ENCODE measurements at regions not wholly inside any gene's neighbourhood (a gene's known extent, or its start where the extent isn't known, plus 50 kb on each side); places are given as distances from the start of the nearest gene placed in this dataset.

GRCh38 chr14:87309557-87309956 is 683.4 kb downstream of the GALC start:
- Histone ChIP-seq H3K4me3 (no peak overlapping the region), H3K27ac (no peak overlapping the region), H3K36me3 (no peaks in the 10 kb centered on the region), H3K4me1 (no peaks in the 10 kb centered on the region), H3K27me3 (no peaks in the 10 kb centered on the region), H3K9me3 (no peaks in the 10 kb centered on the region)
- no peak for DNase-seq
- intact Hi-C loops (cut with DNase I): no loop called here
- 11% methylated on average over 1 of the region's 2 CpGs for WGBS (ENCODE audit: insufficient coverage, low coverage, low lambda C conversion rate, missing lambda C conversion rate)
- no peak for TF ChIP-seq CTCF (IDR thresholded peaks at IDR 0.05)
- no peak for TF ChIP-seq POLR2A (IDR thresholded peaks at IDR 0.05)
- ATAC-seq: no peak

- TF ChIP-seq POLR2A (IDR thresholded peaks at IDR 0.05): no peak
- no peak for TF ChIP-seq CTCF (IDR thresholded peaks at IDR 0.05)
- Histone ChIP-seq H3K27me3 (no peaks in the 10 kb centered on the region), H3K9me3 (no peaks in the 10 kb centered on the region), H3K27ac (no peak overlapping the region), H3K36me3 (no peaks in the 10 kb centered on the region), H3K4me1 (no peaks in the 10 kb centered on the region), H3K4me3 (no peak overlapping the region)
- ATAC-seq (no peak), DNase-seq (no peak)
- intact Hi-C loops (cut with DNase I): no loop called here
- 60% methylated on average over 1 of the region's 1 CpG for WGBS (ENCODE audit: insufficient coverage, low coverage, low lambda C conversion rate, missing lambda C conversion rate)
Observed at GRCh38 chr14:87306409-87307168, 686.4 kb downstream of the GALC start.

- H3K4me3 ChIP-seq: no peak overlapping the region
- H3K4me1 ChIP-seq: no peaks in the 10 kb centered on the region
- intact Hi-C loops (cut with DNase I): no loop called here
- ATAC-seq (no peak), DNase-seq (no peak)
- no peak for TF ChIP-seq CTCF (IDR thresholded peaks at IDR 0.05)
- no peak for TF ChIP-seq POLR2A (IDR thresholded peaks at IDR 0.05)
- no peaks in the 10 kb centered on the region for H3K9me3 ChIP-seq
- H3K27me3 ChIP-seq: no peaks in the 10 kb centered on the region
- no peak overlapping the region for H3K27ac ChIP-seq
- WGBS (ENCODE audit: insufficient coverage, low coverage, low lambda C conversion rate, missing lambda C conversion rate): 55% methylated on average over 3 of the region's 3 CpGs
- no peaks in the 10 kb centered on the region for H3K36me3 ChIP-seq
Observed at GRCh38 chr14:87305345-87305744, 687.6 kb downstream of the GALC start.

- H3K9me3 ChIP-seq: no peaks in the 10 kb centered on the region
- no peaks in the 10 kb centered on the region for H3K36me3 ChIP-seq
- ATAC-seq: no peak
- no peaks in the 10 kb centered on the region for H3K27me3 ChIP-seq
- no peak overlapping the region for H3K4me3 ChIP-seq
- H3K27ac ChIP-seq: no peak overlapping the region
- no peak for DNase-seq
- H3K4me1 ChIP-seq: no peaks in the 10 kb centered on the region
- intact Hi-C loops (cut with DNase I): no loop called here
- TF ChIP-seq CTCF (IDR thresholded peaks at IDR 0.05) (no peak), POLR2A (IDR thresholded peaks at IDR 0.05) (no peak)
Observed at GRCh38 chr14:87304404-87304803, 688.6 kb downstream of the GALC start.

GRCh38 chr14:87286826-87287225 is 706.2 kb downstream of the GALC start:
- Histone ChIP-seq H3K4me3 (no peak overlapping the region), H3K4me1 (no peaks in the 10 kb centered on the region), H3K9me3 (no peaks in the 10 kb centered on the region), H3K27ac (no peak overlapping the region), H3K27me3 (no peaks in the 10 kb centered on the region), H3K36me3 (no peaks in the 10 kb centered on the region)
- no peak for DNase-seq
- 14% methylated on average over 1 of the region's 1 CpG for WGBS (ENCODE audit: insufficient coverage, low coverage, low lambda C conversion rate, missing lambda C conversion rate)
- TF ChIP-seq CTCF (IDR thresholded peaks at IDR 0.05) (no peak), POLR2A (IDR thresholded peaks at IDR 0.05) (no peak)
- no peak for ATAC-seq
- intact Hi-C loops (cut with DNase I): no loop called here

Measured in right lobe of liver (tissue), 6 donors.